ENCODE measurements at regions not wholly inside any gene's neighbourhood (a gene's known extent, or its start where the extent isn't known, plus 50 kb on each side); places are given as distances from the start of the nearest gene placed in this dataset.

- TF ChIP-seq TAF1 (conservative IDR thresholded peaks at IDR 0.05) (no peak), CTCF (IDR thresholded peaks at IDR 0.05; ENCODE audit: low read depth, low read length, missing input control) (no peak), MAX (IDR thresholded peaks at IDR 0.05) (no peak), GABPA (IDR thresholded peaks at IDR 0.05 in 1 of 2, conservative IDR thresholded peaks at IDR 0.05 in 1 of 2) (no peak), EGR1 (IDR thresholded peaks at IDR 0.05; ENCODE audit: low read depth in 2 of 2) (no peak), RAD21 (IDR thresholded peaks at IDR 0.05) (no peak), YY1 (IDR thresholded peaks at IDR 0.05) (no peak), JUND (IDR thresholded peaks at IDR 0.05) (no peak), REST (IDR thresholded peaks at IDR 0.05) (no peak)
These were observed 302.1 kb upstream of the RRP15 start for GRCh38 chr1:217983051-217983375.

Measured in liver (tissue), 3 donors.